NCI-H2081 treated with DMSO at 0.1 percent for 48 hours (cell line): ENCODE measurements at regions not wholly inside any gene's neighbourhood (a gene's known extent, or its start where the extent isn't known, plus 50 kb on each side); places are given as distances from the start of the nearest gene placed in this dataset.
"Not testable (repeated sequence)": the region's sequence is repeated elsewhere in the genome, so short reads cannot be mapped to it uniquely, and the experiment has no call there.

Source experiments
- DNase-seq: peaks from one replicate; lab custom pipeline; 2025; lab: John Stamatoyannopoulos, UW

- DNase-seq, result no peak
Measured at GRCh38 chr4:128688846-128689437, 120.6 kb upstream of the JADE1 start.

GRCh38 chr4:128688033-128688721 is 121.3 kb upstream of the JADE1 start:
- DNase-seq, result no peak

GRCh38 chr4:128686810-128687209 is 122.7 kb upstream of the JADE1 start:
- DNase-seq, result no peak

GRCh38 chr4:128686032-128686465 is 123.5 kb upstream of the JADE1 start:
- no peak for DNase-seq

GRCh38 chr4:128684016-128684415 is 125.5 kb upstream of the JADE1 start:
- no peak for DNase-seq

DNA sequence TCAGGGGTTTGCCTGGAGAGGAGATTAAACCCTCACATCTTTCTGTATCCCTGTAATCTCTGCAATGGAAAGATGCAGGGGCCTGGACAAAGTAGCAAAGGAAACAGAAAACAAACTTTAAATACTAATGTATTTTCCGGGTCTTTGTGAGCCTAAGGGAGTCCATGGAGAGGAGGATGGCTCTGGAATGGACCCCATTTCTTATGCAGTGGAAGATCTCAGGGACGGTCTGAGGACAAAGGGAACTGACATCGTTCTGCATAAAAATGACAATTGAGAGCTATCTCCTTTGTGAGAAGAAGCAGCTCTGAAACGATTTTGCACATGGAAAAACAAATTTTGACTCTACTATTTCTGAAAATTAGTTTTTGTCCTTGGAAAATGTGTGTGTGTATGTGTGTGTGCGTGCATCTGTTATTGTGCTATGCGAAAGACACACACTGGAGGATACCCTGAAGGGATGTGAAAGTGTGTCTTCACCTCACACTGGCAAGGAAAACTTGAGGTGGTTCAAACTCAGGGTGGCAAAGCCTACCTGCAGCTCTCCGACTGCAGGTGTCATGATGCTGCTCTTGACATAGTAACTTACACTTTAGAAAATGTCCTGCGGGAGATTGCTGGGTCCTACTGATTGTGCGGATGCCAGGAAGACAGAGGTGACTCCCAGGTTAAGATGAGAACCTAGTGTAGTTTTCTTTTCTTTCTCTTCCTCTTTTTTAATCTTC is 126.4 kb upstream of the JADE1 start:
- DNase-seq, result no peak

- DNase-seq, result no peak
Measured at GRCh38 chr4:128676095-128676494, 133.4 kb upstream of the JADE1 start.

GRCh38 chr4:128675083-128675482 is 134.4 kb upstream of the JADE1 start:
- DNase-seq, result no peak

GRCh38 chr4:128673159-128673558 is 136.3 kb upstream of the JADE1 start:
- DNase-seq, result not testable (repeated sequence)

- not testable (repeated sequence) for DNase-seq
Measured at GRCh38 chr4:128672596-128672995, 136.9 kb upstream of the JADE1 start.

DNA sequence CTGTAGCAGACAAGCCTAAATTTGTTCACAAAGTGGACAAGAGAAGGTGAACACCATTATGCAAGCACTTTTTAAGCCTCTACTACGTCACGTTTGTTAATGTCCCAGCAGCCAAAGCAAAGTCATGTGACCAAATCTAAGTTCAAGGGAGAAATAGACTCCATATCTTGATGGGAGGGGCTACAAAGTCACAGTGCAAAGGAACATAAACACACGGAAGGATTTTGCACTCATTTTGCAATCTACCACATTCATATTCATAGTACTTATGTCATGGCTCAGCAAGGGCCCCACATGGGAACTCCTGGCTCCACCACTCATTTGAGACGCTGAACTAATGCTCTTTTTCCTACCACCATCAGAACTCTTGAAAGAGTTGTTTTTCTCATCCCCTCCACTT is 139.0 kb upstream of the JADE1 start:
- no peak for DNase-seq

- no peak for DNase-seq
Measured at GRCh38 chr4:128668566-128668965, 140.9 kb upstream of the JADE1 start.

- DNase-seq, result no peak
Measured at GRCh38 chr4:128665514-128665913, 144.0 kb upstream of the JADE1 start.

GRCh38 chr4:128663325-128663724 is 146.2 kb upstream of the JADE1 start:
- no peak for DNase-seq

DNA sequence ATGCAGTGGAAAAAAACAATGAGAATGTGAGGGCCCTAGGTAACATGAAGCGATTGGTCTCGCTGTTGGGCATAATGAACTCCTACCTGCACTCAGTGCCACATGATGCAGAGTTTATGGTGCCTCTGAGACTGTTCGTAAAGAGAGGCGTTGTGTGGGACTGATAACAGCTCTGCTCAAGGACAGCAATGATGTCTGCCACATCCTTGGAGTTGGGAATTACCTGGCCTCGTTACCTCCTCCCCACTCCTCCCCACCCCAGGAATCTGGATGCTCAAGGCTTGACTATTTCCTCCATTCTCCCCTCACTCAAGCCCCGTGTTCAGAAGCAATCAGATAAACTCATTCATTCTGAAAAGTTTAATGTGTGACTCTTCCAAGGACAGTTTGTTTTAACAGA is 148.0 kb upstream of the JADE1 start:
- no peak for DNase-seq

DNA sequence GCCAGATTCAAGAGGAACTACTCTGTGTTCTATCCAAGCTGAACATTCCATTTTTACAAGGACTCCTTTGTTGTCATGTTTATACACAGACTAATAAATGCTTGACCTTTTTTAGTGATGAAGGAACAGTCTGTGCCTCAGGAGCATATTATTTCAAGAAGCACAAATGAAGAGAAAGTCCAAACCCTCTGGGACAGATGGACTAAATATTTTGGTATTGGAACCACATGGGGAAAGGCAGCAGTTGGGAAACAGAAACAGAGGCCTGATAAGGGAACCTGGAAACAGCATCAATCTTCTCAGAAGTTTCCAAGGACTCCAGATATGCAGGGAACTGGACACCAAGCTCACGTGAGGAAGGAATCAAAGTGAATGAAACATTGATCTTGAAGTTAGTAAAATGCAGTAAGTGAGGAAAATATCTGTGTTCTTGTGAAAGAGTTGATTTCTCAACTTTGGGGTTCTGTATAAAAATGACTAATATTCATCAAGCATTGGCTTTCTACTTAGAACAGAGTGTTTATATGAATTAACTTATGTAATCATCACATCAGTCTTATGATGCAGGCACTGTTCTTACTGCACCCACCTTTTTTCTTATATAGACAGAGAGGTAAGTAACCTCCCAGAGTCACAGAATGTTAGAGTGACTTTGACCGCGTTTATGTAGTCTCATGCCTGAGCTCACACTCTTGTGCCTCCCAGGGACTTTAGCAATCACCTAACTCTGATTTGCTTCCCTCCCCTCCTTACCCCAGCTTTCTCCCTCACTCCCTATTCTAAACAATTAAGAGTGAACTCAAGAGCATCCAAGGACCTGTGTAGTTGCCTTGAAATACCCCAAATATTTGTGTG is 148.9 kb upstream of the JADE1 start:
- no peak for DNase-seq

GRCh38 chr4:128658214-128658631 is 151.3 kb upstream of the JADE1 start:
- no peak for DNase-seq

DNA sequence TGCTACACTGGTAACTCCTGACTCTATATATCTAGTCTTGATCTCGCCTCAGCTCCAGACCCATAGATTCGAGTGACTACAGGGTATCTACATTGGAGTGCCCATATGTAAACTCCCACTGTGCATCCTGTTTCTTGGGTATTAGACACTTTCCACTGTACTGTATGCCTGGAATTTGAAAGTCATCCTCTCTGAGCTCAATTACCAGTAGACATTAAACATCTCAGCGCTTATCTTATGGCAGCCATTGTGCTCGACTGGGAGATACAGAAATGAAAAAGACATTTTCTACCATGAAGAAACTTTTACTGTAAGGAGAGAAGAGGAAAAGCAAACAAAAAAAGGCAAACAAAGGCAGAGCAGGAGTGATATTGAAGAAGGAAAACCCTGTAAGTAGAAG is 151.9 kb upstream of the JADE1 start:
- no peak for DNase-seq

GRCh38 chr4:128654465-128654864 is 155.0 kb upstream of the JADE1 start:
- no peak for DNase-seq

- no peak for DNase-seq
Measured at GRCh38 chr4:128653527-128654444, 155.7 kb upstream of the JADE1 start.

DNA sequence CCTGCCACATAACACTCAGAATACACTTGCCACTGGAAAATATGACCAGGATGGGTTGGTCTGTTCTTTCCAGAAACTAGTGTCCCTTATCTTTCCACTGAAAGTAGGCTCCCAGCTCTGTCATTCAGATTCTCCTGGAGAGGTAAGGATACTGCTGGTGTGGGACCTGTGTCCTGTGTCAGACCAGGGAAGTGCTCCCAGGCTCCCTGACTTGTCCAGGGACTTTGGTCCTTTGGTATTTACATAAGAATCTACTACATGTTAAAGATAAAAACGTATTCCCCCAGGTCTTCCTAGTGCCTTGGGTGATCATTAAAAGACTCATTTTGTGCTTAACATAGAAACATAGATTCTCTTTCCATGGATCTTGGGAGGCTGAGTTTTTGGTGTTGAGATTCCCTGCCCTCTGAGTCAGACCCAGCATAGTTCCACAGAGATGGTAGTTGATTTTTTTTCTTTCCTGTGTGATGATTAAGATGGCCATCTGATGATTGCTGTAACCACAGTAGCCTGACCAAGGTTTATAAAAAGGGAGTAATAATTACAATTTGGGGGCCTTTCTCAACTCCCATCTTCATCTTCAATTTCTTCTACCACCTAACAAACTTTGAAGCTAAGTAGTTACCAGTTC is 159.8 kb upstream of the JADE1 start:
- DNase-seq, result no peak
